ENCODE measurements at regions not wholly inside any gene's neighbourhood (a gene's known extent, or its start where the extent isn't known, plus 50 kb on each side); places are given as distances from the start of the nearest gene placed in this dataset.

DNA sequence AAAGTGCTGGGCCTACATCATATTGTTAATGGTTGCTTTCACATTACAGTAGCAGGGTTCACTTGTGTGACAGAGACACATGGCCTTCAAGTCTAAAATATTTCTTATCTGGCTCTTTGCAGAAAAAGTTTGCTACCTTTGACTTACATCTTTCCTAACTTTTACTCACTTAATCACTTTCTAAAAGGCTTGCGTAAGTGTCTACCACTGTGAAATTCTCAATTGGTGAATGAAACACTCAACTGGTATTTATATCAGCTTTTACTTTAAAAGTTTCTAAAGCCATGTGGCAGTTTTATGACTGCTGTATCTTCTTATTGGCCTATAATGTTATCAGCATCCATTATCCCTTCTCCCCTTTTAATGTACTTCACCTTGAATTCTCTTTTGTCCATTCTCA, 554.5 kb downstream of the ZIC1 start:
- TF ChIP-seq, protein P1, sequence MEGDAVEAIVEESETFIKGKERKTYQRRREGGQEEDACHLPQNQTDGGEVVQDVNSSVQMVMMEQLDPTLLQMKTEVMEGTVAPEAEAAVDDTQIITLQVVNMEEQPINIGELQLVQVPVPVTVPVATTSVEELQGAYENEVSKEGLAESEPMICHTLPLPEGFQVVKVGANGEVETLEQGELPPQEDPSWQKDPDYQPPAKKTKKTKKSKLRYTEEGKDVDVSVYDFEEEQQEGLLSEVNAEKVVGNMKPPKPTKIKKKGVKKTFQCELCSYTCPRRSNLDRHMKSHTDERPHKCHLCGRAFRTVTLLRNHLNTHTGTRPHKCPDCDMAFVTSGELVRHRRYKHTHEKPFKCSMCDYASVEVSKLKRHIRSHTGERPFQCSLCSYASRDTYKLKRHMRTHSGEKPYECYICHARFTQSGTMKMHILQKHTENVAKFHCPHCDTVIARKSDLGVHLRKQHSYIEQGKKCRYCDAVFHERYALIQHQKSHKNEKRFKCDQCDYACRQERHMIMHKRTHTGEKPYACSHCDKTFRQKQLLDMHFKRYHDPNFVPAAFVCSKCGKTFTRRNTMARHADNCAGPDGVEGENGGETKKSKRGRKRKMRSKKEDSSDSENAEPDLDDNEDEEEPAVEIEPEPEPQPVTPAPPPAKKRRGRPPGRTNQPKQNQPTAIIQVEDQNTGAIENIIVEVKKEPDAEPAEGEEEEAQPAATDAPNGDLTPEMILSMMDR (IDR thresholded peaks at IDR 0.05) = no peak
- TF ChIP-seq POLR2A (IDR thresholded peaks at IDR 0.05) = no peak
